Endothelial cell (in vitro differentiated cells): ENCODE measurements at regions not wholly inside any gene's neighbourhood (a gene's known extent, or its start where the extent isn't known, plus 50 kb on each side); places are given as distances from the start of the nearest gene placed in this dataset.
"Not testable (repeated sequence)": the region's sequence is repeated elsewhere in the genome, so short reads cannot be mapped to it uniquely, and the experiment has no call there.

Source experiments
- DNase-seq: peaks from one replicate; pipeline ENCODE4 v3.0.0; 2021; ENCODE audit warnings: low spot score
- H3K27ac Mint-ChIP-seq: one replicate; pipeline ENCODE4 v1.8.0; 2021; ENCODE audit warnings: mixed read lengths, inconsistent platforms; ENCODE audit not compliant: unreplicated experiment
- H3K27me3 Mint-ChIP-seq: one replicate; pipeline ENCODE4 v1.8.0; 2021; ENCODE audit warnings: mild to moderate bottlenecking, moderate library complexity, mixed read lengths, inconsistent platforms; ENCODE audit not compliant: unreplicated experiment
- H3K36me3 Mint-ChIP-seq: one replicate; pipeline ENCODE4 v1.8.0; 2021; ENCODE audit warnings: mild to moderate bottlenecking, low read depth, mixed read lengths, inconsistent platforms; ENCODE audit not compliant: unreplicated experiment
- H3K4me1 Mint-ChIP-seq: one replicate; pipeline ENCODE4 v1.8.0; 2021; ENCODE audit warnings: mild to moderate bottlenecking, mixed read lengths, inconsistent platforms; ENCODE audit not compliant: unreplicated experiment
- H3K4me3 Mint-ChIP-seq: one replicate; pipeline ENCODE4 v1.8.0; 2021; ENCODE audit warnings: mild to moderate bottlenecking, mixed read lengths, inconsistent platforms; ENCODE audit not compliant: unreplicated experiment
- H3K9me3 Mint-ChIP-seq: one replicate; pipeline ENCODE4 v1.8.0; 2021; ENCODE audit warnings: mixed read lengths, inconsistent platforms; ENCODE audit not compliant: unreplicated experiment
- CTCF ChIP-seq: fragments of 200-600 bp; sonication (generic); IDR thresholded peaks from one replicate; pipeline ENCODE4 v1.5.0; 2021; ENCODE audit warnings: antibody characterized with exemption; ENCODE audit not compliant: unreplicated experiment

GRCh38 chr2:52477166-52477565, 1290.4 kb upstream of the CHAC2 start:
- DNase-seq = no peak
- Mint-ChIP-seq H3K9me3 (no peaks in the 10 kb centered on the region), H3K27me3 (no peaks in the 10 kb centered on the region), H3K36me3 (no peaks in the 10 kb centered on the region), H3K4me3 (no peak overlapping the region), H3K4me1 (no peaks in the 10 kb centered on the region), H3K27ac (no peak overlapping the region)
- no peak for TF ChIP-seq CTCF

GRCh38 chr2:52475590-52475989, 1292.0 kb upstream of the CHAC2 start:
- Mint-ChIP-seq H3K9me3 (no peaks in the 10 kb centered on the region), H3K4me1 (no peaks in the 10 kb centered on the region), H3K36me3 (no peaks in the 10 kb centered on the region), H3K27ac (no peak overlapping the region), H3K27me3 (no peaks in the 10 kb centered on the region), H3K4me3 (no peak overlapping the region)
- no peak for DNase-seq
- no peak for TF ChIP-seq CTCF

- Mint-ChIP-seq H3K27ac (no peak overlapping the region), H3K4me3 (no peak overlapping the region), H3K27me3 (peaks cover 1% of the 10 kb centered on the region), H3K36me3 (no peaks in the 10 kb centered on the region), H3K4me1 (no peaks in the 10 kb centered on the region), H3K9me3 (no peaks in the 10 kb centered on the region)
- no peak for DNase-seq
- no peak for TF ChIP-seq CTCF
Observed at GRCh38 chr2:52474091-52474490, 1293.5 kb upstream of the CHAC2 start.

- Mint-ChIP-seq H3K27me3 (peaks cover 1% of the 10 kb centered on the region), H3K9me3 (no peaks in the 10 kb centered on the region), H3K4me3 (no peak overlapping the region), H3K27ac (no peak overlapping the region), H3K4me1 (no peaks in the 10 kb centered on the region), H3K36me3 (no peaks in the 10 kb centered on the region)
- TF ChIP-seq CTCF = no peak
- DNase-seq = no peak
Observed at GRCh38 chr2:52473526-52473925, 1294.1 kb upstream of the CHAC2 start.

GRCh38 chr2:52470457-52470856, 1297.1 kb upstream of the CHAC2 start:
- not testable (repeated sequence) for DNase-seq, H3K9me3 Mint-ChIP-seq, H3K27ac Mint-ChIP-seq, H3K4me3 Mint-ChIP-seq, H3K36me3 Mint-ChIP-seq, H3K27me3 Mint-ChIP-seq, H3K4me1 Mint-ChIP-seq

GRCh38 chr2:52467189-52467588, 1300.4 kb upstream of the CHAC2 start:
- TF ChIP-seq CTCF = no peak
- Mint-ChIP-seq H3K36me3 (no peaks in the 10 kb centered on the region), H3K27ac (no peak overlapping the region), H3K4me1 (no peaks in the 10 kb centered on the region), H3K9me3 (no peaks in the 10 kb centered on the region), H3K27me3 (peaks cover 1% of the 10 kb centered on the region), H3K4me3 (no peak overlapping the region)
- no peak for DNase-seq
